NCI-H510A treated with DMSO at 0.1 percent for 48 hours (cell line): ENCODE measurements at regions not wholly inside any gene's neighbourhood (a gene's known extent, or its start where the extent isn't known, plus 50 kb on each side); places are given as distances from the start of the nearest gene placed in this dataset.
"Not testable (repeated sequence)": the region's sequence is repeated elsewhere in the genome, so short reads cannot be mapped to it uniquely, and the experiment has no call there.

Experiments used
- DNase-seq: peaks from one replicate; lab custom pipeline; 2025; lab: John Stamatoyannopoulos, UW

- no peak for DNase-seq
Observed at GRCh38 chr7:101708223-101708622, 79.1 kb upstream of the MYL10 start.

GRCh38 chr7:101712652-101713051 is 83.6 kb upstream of the MYL10 start:
- no peak for DNase-seq

- DNase-seq: no peak
Observed at GRCh38 chr7:101714097-101714496, 85.0 kb upstream of the MYL10 start.

GRCh38 chr7:101717628-101718357 is 88.7 kb upstream of the MYL10 start:
- DNase-seq: no peak

GRCh38 chr7:101718363-101719122 is 89.4 kb upstream of the MYL10 start:
- no peak for DNase-seq

GRCh38 chr7:101719123-101719470 is 90.0 kb upstream of the MYL10 start:
- DNase-seq: no peak

GRCh38 chr7:101720324-101720723 is 91.2 kb upstream of the MYL10 start:
- DNase-seq: no peak

GRCh38 chr7:101722247-101722646 is 93.2 kb upstream of the MYL10 start:
- DNase-seq: no peak

- no peak for DNase-seq
Observed at GRCh38 chr7:101723835-101724234, 93.6 kb upstream of the CUX1 start.

GRCh38 chr7:101724957-101725356 is 92.5 kb upstream of the CUX1 start:
- DNase-seq: no peak

- DNase-seq: no peak
Observed at GRCh38 chr7:101725921-101726320, 91.5 kb upstream of the CUX1 start.

- no peak for DNase-seq
Observed at GRCh38 chr7:101727184-101727583, 90.2 kb upstream of the CUX1 start.

GRCh38 chr7:101728128-101728527 is 89.3 kb upstream of the CUX1 start:
- no peak for DNase-seq

GRCh38 chr7:101728873-101729240 is 88.6 kb upstream of the CUX1 start:
- not testable (repeated sequence) for DNase-seq

GRCh38 chr7:101729241-101729883 is 88.1 kb upstream of the CUX1 start:
- peak; percentile 10 for DNase-seq

GRCh38 chr7:101731502-101732084 is 85.8 kb upstream of the CUX1 start:
- DNase-seq: no peak

- DNase-seq: peak; percentile 66
Observed at GRCh38 chr7:101733713-101734475, 83.5 kb upstream of the CUX1 start.

- DNase-seq: no peak
Observed at GRCh38 chr7:101736084-101736483, 81.3 kb upstream of the CUX1 start.

- peak; percentile 60 for DNase-seq
Observed at GRCh38 chr7:101739775-101740398, 77.5 kb upstream of the CUX1 start.

GRCh38 chr7:101740981-101741725 is 76.3 kb upstream of the CUX1 start:
- no peak for DNase-seq
